HCT116 (cell line): ENCODE measurements at regions not wholly inside any gene's neighbourhood (a gene's known extent, or its start where the extent isn't known, plus 50 kb on each side); places are given as distances from the start of the nearest gene placed in this dataset.

ENCODE experiments used
- ATAC-seq: fragments of 200-7000 bp; cut with Tn5 transposase; 2 replicates; pipeline ENCODE4 v1.9.1; 2020; ENCODE audit warnings: mild to moderate bottlenecking, moderate library complexity
- BruUV-seq: library from RNA; stranded (reverse); fragments of 400-500 nt; replicated peaks from 2 replicates; lab custom pipeline; 2021; lab: Mats Ljungman, UMichigan
- CTCF ChIA-PET: fragments of 300-600 bp; sonication (Branson Sonifier 250); formaldehyde crosslinking; loops from one replicate; lab custom pipeline; 2021; ENCODE audit warnings: antibody characterized with exemption; lab: Charles Lee
- POLR2A ChIA-PET: fragments of 300-600, 350-600 bp; sonication (Branson Sonifier 250); formaldehyde crosslinking; loops from one replicate; lab custom pipeline; 2021; ENCODE audit warnings: antibody characterized with exemption; lab: Charles Lee
- RAD21 ChIA-PET, 2 experiments: fragments of 300-600 bp; sonication (Branson Sonifier 250); formaldehyde crosslinking; loops; one replicate each; lab custom pipeline; 2023; ENCODE audit warnings: low total read pairs in 2 of 2; ENCODE audit not compliant: uncharacterized antibody in 2 of 2, unreplicated experiment in 2 of 2, low non-redundant PET in 1 of 2; lab: Charles Lee
- DNase-seq: peaks from one replicate; pipeline ENCODE4 v3.0.0-alpha.2; 2010; ENCODE audit warnings: low read depth, low spot score
- H2AFZ ChIP-seq: fragments of 200-600 bp; shearing (Covaris generic), sonication (generic); 2 replicates; pipeline ENCODE4 v1.6.1; 2017; ENCODE audit warnings: low read depth, mixed run types, mixed read lengths, antibody characterized with exemption, low read length; ENCODE audit not compliant: poor library complexity, severe bottlenecking
- H3K27ac ChIP-seq: 2 replicates; pipeline ENCODE4 v1.5.1; 2012; ENCODE audit warnings: low read depth, low read length
- H3K27me3 ChIP-seq: fragments of 200-600 bp; sonication (generic); 2 replicates; pipeline ENCODE4 v1.6.1; 2016; ENCODE audit warnings: mixed run types, low read length, mixed read lengths; ENCODE audit not compliant: insufficient read depth
- H3K36me3 ChIP-seq, 2 experiments: fragments of 200-500 bp in 1 of 2; fragments of 200-600 bp in 1 of 2; sonication (Bioruptor generic) in 1 of 2; sonication (generic) in 1 of 2; 2 replicates each; pipeline versions ENCODE4 v1.5.1 to v1.6.1; 2014 to 2016; ENCODE audit warnings: low read length in 2 of 2, inconsistent platforms in 1 of 2, mixed read lengths in 1 of 2, mixed run types in 1 of 2; ENCODE audit not compliant: insufficient read depth in 2 of 2, control insufficient read depth in 1 of 2
- H3K4me1 ChIP-seq, 2 experiments: fragments of 200-600 bp in 1 of 2; sonication (generic) in 1 of 2; 2 replicates each; pipeline versions ENCODE4 v1.5.1 to v1.6.1; 2012 to 2017; ENCODE audit warnings: low read length in 2 of 2, inconsistent platforms in 1 of 2, mild to moderate bottlenecking in 1 of 2, mixed read lengths in 1 of 2, mixed run types in 1 of 2, moderate library complexity in 1 of 2; ENCODE audit not compliant: insufficient read depth in 2 of 2, control insufficient read depth in 1 of 2
- H3K4me2 ChIP-seq: fragments of 200-600 bp; sonication (generic); 2 replicates; pipeline ENCODE4 v1.6.1; 2017; ENCODE audit warnings: mixed run types, low read length, mixed read lengths
- H3K4me3 ChIP-seq, 2 experiments: fragments of 200-600 bp in 1 of 2; sonication (generic) in 1 of 2; replicated peaks in 1 of 2; 2 replicates each; pipeline ENCODE4 v1.5.1; 2011 to 2016; ENCODE audit warnings: low read length in 2 of 2, control low read depth in 1 of 2, low read depth in 1 of 2, mild to moderate bottlenecking in 1 of 2, mixed read lengths in 1 of 2, mixed run types in 1 of 2
- H3K79me2 ChIP-seq: fragments of 200-600 bp; sonication (generic); 2 replicates; pipeline ENCODE4 v1.6.1; 2017; ENCODE audit warnings: mild to moderate bottlenecking, mixed run types, low read length, moderate library complexity, mixed read lengths; ENCODE audit not compliant: insufficient read depth
- H3K9ac ChIP-seq: fragments of 200-600 bp; sonication (generic); 2 replicates; pipeline ENCODE4 v1.6.1; 2016; ENCODE audit warnings: low read length, mixed read lengths
- H3K9me2 ChIP-seq: fragments of 200-600 bp; sonication (generic), shearing (Covaris generic); 2 replicates; pipeline ENCODE4 v1.6.1; 2017; ENCODE audit warnings: mixed run types, mild to moderate bottlenecking, moderate library complexity; ENCODE audit not compliant: insufficient read depth
- H3K9me3 ChIP-seq, 2 experiments: fragments of 200-500 bp in 1 of 2; fragments of 200-600 bp in 1 of 2; sonication (Bioruptor generic) in 1 of 2; sonication (generic) in 1 of 2; 2 replicates each; pipeline ENCODE4 v1.6.1; 2014 to 2017; ENCODE audit warnings: low read length in 2 of 2, mixed read lengths in 2 of 2, inconsistent platforms in 1 of 2, low read depth in 1 of 2, mild to moderate bottlenecking in 1 of 2, mixed run types in 1 of 2, moderate library complexity in 1 of 2; ENCODE audit not compliant: control insufficient read depth in 1 of 2, insufficient read depth in 1 of 2
- H4K20me1 ChIP-seq: fragments of 200-600 bp; sonication (generic), shearing (Covaris generic); 2 replicates; pipeline ENCODE4 v1.6.1; 2017; ENCODE audit warnings: mixed run types, mild to moderate bottlenecking, moderate library complexity; ENCODE audit not compliant: insufficient read depth
- ATF3 ChIP-seq: IDR thresholded peaks from 2 replicates; pipeline ENCODE4 v1.6.1; 2012
- CEBPB ChIP-seq: IDR thresholded peaks from 2 replicates; pipeline ENCODE4 v1.6.1; 2012; ENCODE audit warnings: low read depth
- ELF1 ChIP-seq: IDR thresholded peaks from 2 replicates; pipeline ENCODE4 v1.6.1; 2012; ENCODE audit warnings: low read depth, borderline replicate concordance
- EZH2phosphoT487 ChIP-seq: fragments of 200-600 bp; IDR thresholded peaks from 2 replicates; pipeline ENCODE4 v1.6.1; 2018; ENCODE audit warnings: antibody characterized with exemption, borderline replicate concordance
- FOSL1 ChIP-seq: IDR thresholded peaks from 2 replicates; pipeline ENCODE4 v1.6.1; 2012; ENCODE audit warnings: low read depth
- JUND ChIP-seq: IDR thresholded peaks from 2 replicates; pipeline ENCODE4 v1.6.1; 2012
- POLR2A ChIP-seq: IDR thresholded peaks from 2 replicates; pipeline ENCODE4 v1.7.0; 2011; ENCODE audit warnings: borderline replicate concordance; ENCODE audit not compliant: insufficient read depth, insufficient read length; ENCODE audit errors: extremely low read depth
- POLR2AphosphoS5 ChIP-seq: IDR thresholded peaks from 2 replicates; pipeline ENCODE4 v1.6.1; 2011; ENCODE audit warnings: mild to moderate bottlenecking, low read depth, low read length, moderate library complexity
- RAD21 ChIP-seq: IDR thresholded peaks from 2 replicates; pipeline ENCODE4 v1.6.1; 2012; ENCODE audit warnings: low read depth, mild to moderate bottlenecking
- REST ChIP-seq: IDR thresholded peaks from 2 replicates; pipeline ENCODE4 v1.6.1; 2012; ENCODE audit warnings: low read depth
- SIN3A ChIP-seq: IDR thresholded peaks from 2 replicates; pipeline ENCODE4 v1.6.1; 2012; ENCODE audit warnings: low read depth
- TCF7L2 ChIP-seq: IDR thresholded peaks from 2 replicates; pipeline ENCODE4 v1.7.0; 2011; ENCODE audit warnings: borderline replicate concordance, inconsistent platforms; ENCODE audit not compliant: insufficient read depth, insufficient read length; ENCODE audit errors: extremely low read depth
- YY1 ChIP-seq: IDR thresholded peaks from 2 replicates; pipeline ENCODE4 v1.6.1; 2011; ENCODE audit warnings: low read length, low read depth, moderate library complexity, mild to moderate bottlenecking; ENCODE audit not compliant: insufficient replicate concordance; ENCODE audit errors: extremely low read depth
- ZFX ChIP-seq: fragments of 450-650 bp; IDR thresholded peaks from 2 replicates; pipeline ENCODE4 v1.6.1; 2017
- ZNF274 ChIP-seq: fragments of 200-500 bp; sonication (Bioruptor generic); IDR thresholded peaks from 2 replicates; pipeline ENCODE4 v1.6.1; 2014; ENCODE audit warnings: mild to moderate bottlenecking, low read depth, low read length, inconsistent platforms
- intact Hi-C: fragments of 100-400 bp; cut with micrococcal nuclease; formaldehyde crosslinking; loops from 2 replicates; pipeline ENCODE4 v1.10.0; 2022

- no TSS peak for BruUV-seq
- no peak overlapping the region for H3K4me2 ChIP-seq
- no peaks in the 10 kb centered on the region for H3K4me1 ChIP-seq
- ChIA-PET RAD21 (no interaction called here), POLR2A (no interaction called here), CTCF (no interaction called here)
- no peak overlapping the region for H3K27ac ChIP-seq
- ATAC-seq (no peak), DNase-seq (no peak)
- no peak overlapping the region for H3K9ac ChIP-seq
- no peaks in the 10 kb centered on the region for H3K79me2 ChIP-seq
- peaks cover 0 to 3% of the 10 kb centered on the region in 2 experiments; a peak in 1 of 4 replicates for H3K9me3 ChIP-seq
- H2AFZ ChIP-seq: no peak overlapping the region
- TF ChIP-seq POLR2A (no peak), YY1 (no peak), JUND (no peak), REST (no peak), ZFX (no peak), ELF1 (no peak), RAD21 (no peak), SIN3A (no peak), POLR2AphosphoS5 (no peak), FOSL1 (no peak), TCF7L2 (no peak), CEBPB (no peak), ATF3 (no peak), ZNF274 (no peak), EZH2phosphoT487 (no peak)
- H3K27me3 ChIP-seq: no peaks in the 10 kb centered on the region
- H3K4me3 ChIP-seq: no peak overlapping the region
- H3K9me2 ChIP-seq: no peaks in the 10 kb centered on the region
- no peaks in the 10 kb centered on the region for H3K36me3 ChIP-seq
- H4K20me1 ChIP-seq: no peaks in the 10 kb centered on the region
- intact Hi-C loops: no loop called here
These were observed 240.4 kb upstream of the RREB1 start for GRCh38 chr6:6867404-6867799.
